HG02588 (cell line): ENCODE measurements at regions not wholly inside any gene's neighbourhood (a gene's known extent, or its start where the extent isn't known, plus 50 kb on each side); places are given as distances from the start of the nearest gene placed in this dataset.
"Not testable (repeated sequence)": the region's sequence is repeated elsewhere in the genome, so short reads cannot be mapped to it uniquely, and the experiment has no call there.

Experiments
- ATAC-seq: cut with Tn5 transposase; IDR thresholded peaks from one replicate; pipeline ENCODE4 v1.9.1; 2021; ENCODE audit warnings: mild to moderate bottlenecking, moderate library complexity; ENCODE audit not compliant: unreplicated experiment

DNA sequence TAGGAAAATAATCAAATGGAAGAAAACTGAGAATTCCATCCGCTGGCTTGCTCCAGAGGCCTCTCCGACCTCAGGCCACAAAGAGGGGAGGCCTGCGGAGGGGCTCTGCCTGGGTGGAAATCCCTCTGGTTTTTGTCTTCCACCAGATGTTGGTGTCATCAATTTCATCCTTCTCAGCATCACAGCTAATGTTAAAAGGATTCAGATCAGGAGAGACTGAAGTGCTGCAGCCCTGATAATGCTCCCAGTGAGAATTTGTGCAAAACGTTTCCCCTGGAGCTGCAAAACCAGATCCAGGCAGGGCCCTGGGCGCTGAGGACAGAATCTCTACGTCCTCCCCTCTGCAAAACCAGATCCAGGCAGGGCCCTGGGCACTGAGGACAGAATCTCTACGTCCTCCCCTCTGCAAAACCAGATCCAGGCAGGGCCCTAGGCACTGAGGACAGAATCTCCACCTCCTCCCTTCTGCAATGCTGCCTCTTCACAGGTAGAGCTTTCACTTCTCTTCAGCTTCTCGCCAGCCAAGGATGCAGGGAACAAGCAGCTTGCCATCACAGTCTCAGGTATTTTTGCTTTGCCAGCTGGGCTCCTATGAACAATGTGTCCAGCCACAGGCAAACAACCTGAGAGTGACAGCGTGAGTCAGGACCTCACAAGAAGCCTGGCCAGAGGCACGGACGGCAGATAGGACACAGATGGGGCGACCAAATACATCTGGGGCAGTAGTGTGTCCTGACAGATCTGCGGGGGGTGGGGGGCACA is 81.2 kb downstream of the TMEM18 start:
- no peak for ATAC-seq

DNA sequence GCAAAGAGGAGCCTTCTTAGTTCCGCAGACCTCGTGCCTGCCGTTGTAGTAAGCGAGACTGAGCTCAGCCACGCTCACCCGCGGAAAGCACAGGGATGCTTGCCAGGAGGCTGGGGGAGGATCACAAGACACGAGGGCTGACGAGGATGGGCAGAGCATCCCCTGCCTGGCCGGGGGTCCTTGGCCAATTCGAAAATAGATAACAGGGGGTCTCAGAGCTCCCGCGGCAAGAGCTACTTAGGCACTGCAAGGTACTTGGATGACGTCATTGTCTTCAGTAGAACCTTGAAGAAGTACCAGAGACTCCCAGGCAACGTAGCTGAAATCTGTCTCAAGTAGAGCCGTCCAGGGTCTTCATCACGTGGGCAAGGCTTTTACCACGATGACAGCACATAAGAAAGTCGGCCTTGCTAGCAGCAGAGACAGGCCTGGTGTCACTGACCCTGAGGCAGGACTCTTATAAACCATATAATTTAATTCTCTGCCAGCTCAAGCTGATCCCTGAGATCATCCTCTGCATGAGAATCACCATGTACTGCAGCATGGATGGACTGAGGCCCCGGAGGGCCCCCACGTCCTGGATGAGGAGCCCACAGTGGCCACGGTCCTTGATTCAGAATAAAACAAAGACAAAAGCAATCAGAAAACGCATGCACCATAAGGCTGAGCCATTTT is 81.9 kb downstream of the TMEM18 start:
- no peak for ATAC-seq

DNA sequence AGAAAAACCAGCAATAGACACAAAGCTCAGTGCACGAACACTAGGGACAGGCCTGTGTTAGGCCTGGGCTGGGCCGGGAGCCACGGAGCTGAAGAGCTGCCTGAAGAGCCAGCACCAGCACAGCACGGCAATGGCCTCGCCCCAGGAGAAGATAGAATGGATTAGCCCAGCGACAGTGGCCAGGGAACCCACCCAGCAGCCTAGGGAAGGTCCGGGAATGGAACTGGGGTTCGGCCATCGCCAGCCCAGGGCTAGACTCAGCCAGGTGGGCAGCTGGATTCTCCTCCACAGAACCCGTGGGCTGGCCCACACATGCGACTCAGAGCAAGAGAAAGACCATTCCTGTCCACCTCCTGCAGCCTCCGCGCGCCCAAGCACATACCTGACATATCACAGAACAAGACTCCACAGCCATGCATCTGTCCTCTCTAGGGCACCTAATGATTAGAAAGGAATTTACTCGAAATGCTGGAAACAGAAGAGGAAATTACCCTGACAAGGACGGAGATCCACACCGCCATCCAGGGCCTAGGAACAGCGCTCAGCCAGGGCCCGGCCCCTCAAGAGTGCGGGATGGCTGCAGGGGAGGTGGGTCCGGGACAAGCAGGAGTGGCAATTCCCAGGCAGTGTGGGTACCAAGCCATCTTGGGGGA is 82.8 kb downstream of the TMEM18 start:
- no peak for ATAC-seq

DNA sequence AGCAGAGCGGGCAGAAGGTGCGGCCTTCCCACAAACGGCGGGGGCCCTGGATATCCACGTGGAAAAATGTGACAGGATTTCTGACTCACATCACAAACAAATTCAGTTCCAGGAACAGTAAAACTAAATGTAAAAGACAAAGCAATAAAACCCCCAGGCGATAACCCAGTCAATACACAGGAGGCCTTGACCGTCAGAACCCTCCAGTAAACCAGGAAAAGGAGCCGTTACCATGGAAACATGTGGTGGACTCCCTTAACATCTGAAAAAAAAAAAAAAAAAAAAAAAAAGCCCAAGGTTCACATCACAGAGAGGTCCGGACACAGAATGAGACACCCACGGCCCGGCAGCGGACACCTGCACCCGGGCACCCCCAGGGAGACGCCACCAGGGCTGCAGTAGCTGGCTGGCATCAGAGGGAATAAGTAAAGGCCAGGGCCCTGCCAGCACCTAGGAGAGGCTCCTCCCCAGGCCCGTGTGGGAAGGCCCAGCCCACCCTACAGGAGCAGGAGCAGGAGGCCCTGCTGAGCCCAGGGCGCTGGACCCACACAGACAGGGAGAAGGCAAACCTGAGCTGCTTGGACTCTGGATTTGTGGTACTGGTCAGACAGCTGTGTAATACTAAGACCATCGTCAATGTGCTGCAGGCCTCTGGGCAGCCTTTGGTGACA is 83.7 kb downstream of the TMEM18 start:
- ATAC-seq = no peak

DNA sequence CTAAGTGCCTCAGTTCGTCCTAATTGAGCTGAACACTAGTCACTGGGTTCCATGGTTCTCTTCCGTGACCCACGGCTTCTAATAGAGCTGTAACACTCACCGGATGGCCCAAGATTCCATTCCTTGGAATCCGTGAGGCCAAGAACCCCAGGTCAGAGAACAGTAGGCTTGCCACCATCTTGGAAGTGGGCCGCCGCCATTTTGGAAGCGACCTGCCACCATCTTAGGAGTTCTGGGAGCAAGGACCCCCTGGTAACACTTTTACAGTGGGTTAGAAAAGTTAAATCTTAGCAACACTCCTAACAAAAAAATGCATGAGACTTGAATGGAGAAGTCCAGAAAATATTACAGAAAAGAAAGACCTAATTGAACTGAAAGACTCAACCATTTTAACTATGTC is 84.5 kb downstream of the TMEM18 start:
- ATAC-seq = no peak

DNA sequence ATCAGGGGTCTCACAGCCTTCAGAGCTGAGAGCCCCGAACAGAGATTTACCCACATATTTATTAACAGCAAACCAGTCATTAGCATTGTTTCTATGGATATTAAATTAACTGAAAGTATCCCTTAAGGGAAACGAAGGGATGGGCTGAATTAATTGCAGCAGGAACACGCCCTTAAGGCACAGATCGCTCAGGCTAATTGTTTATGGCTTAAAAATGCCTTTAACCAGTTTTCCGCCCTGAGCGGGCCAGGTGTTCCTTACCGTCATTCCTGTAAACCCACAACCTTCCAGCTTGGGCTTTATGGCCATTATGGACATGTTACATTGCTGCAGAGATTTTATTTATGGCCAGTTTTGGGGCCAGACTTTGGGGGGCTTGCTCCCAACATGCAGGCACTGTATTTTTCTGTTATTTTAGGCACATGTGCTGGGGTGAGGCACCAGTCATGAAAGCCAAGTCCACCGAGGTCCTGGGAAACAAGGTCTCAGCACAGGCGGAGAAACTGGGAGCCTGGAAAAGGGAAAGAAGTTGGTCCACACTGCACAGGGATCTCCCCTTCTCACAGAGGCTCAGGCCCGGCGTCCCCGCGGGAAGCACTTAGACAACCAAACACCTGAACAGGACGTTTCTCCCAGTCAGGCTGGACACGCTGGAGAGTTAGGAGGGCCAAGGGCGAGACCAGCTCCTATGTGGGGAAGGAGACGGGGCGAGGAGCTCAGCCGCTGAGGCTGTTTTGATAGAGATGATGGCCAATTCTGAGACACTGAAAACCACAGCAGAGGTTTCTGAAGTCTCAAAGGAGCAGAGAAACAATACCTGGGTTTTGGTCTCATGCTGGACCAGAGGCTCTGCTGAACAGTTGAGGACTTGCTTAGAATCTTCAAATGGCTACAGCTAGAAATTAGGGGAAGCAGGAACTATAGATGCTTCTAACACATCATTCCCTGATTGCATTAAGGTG is 86.7 kb downstream of the TMEM18 start:
- no peak for ATAC-seq

DNA sequence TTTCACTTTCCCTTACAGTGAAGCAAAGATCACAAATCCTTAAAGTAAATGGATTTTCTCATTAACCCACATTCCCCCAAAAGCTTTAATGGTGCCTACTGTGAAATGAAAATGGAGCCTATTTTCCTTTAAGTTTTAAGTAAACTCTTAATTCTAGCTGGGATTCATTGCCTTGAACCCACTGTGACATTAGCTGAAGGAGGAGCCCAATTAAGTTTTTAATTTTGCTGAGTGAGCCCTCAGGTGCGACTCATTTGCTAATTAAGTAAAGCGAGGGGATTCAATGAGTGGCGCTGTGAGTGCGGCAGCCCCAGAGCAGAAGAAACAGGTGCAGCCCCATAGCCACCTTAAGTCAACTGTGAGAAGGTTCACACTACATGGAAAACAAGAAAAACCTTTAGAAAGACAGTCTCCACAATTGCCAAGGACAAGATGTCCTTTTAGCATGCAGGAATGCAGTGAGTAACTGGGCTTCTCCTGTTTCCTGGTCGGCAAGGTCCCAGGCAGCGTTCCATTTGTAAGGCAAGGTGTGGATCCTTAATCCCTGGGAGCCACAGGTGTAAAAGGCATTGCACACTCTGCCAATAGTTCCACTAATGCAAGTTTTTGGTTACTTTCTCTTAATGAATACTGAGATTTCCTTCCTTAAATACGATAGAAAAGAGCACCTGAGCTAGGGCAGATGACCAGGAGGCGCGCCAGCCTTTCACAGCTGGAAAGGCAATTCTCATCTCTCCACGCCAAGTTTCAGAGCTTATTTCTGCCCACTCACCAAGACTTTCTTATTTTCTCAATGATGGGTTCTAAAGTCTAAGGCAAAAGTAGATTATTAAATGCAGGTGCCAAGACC is 87.7 kb downstream of the TMEM18 start:
- ATAC-seq = no peak

DNA sequence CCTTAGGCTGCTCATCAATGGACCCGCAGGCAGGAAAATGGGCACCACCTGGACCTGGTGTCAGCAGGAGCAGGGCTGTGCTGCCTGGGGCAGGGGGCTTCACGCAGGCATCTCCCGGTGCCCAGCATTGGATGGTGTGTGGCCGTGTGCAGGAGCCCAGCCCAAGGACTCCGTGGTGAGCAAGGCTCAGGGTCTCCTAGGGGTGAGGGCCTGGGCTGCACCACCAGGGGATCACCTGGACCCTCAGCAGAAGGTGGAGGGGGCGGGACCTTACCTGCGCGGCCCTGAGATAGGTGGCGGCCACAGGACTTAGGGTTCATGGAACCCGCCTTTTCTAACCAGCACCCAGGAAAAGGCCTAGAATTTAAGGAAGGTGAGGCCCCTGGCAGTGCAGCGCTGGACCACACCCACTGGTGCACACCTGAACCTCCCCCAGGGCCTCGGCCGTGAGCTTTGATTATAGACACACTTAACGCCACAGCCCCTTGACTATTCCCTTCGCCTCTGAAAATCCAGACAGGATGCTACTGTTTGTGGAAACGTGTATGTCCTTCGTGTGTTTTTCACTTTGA is 89.0 kb downstream of the TMEM18 start:
- no peak for ATAC-seq

DNA sequence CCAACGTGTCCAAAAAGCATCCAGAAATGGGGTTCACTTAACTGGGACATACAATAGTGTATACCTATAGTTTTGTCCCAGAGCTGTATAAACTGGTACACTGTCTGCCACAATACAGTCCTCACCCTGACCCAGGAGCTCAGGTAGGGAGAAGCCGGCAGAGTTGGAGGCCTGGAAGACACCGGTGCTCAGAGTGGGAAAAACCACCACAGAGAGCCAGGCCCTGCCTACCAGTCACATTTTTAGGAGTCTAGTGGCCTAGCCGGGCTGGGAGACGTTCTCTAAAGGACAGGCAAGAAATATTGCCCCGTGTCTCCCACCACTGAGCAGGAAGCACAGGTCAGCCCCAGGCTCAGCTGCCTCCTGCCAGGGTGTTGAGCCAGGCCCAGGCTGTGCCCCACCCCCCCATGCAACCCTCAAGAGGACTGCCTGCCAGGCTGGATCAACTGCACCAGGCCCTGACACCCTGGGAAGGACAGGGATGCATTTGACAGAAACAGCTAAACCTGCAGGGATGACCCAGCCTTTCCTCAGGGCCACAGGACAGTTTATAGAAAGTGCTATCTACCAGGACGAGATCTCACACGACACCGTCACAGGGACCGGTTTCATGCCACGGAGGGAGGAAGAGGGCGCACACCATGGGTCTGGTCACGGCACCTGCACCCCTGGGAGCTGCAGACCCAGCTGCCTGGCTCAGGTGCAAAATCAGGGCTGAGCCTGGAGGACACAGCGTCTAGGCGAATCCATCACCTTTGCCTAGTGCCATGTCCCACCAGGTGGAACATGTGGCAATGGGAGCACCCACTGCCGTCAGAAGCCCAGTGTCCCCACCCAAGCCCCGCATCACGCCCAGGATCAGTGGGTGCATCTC is 89.9 kb downstream of the TMEM18 start:
- no peak for ATAC-seq

DNA sequence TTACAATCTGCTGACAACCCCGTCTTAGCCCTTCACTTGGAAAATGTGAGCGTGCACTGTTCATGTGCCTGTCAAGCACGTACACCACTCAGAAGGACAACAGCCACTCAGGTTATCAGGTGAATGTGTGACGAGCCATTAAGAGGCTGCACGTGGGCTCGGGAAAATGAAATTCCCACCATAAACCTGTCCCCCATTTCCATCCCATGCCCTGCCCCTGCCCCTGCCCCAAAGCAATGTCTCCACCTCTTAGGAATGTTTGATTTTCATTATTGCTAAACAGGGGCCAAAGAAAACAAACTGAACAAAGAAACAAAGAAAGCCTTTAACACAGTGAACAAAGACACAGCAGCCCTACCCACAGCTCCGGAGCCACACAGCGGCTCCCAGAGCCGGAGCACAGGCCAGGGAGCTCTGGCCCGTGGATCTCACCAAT is 90.5 kb downstream of the TMEM18 start:
- no peak for ATAC-seq

DNA sequence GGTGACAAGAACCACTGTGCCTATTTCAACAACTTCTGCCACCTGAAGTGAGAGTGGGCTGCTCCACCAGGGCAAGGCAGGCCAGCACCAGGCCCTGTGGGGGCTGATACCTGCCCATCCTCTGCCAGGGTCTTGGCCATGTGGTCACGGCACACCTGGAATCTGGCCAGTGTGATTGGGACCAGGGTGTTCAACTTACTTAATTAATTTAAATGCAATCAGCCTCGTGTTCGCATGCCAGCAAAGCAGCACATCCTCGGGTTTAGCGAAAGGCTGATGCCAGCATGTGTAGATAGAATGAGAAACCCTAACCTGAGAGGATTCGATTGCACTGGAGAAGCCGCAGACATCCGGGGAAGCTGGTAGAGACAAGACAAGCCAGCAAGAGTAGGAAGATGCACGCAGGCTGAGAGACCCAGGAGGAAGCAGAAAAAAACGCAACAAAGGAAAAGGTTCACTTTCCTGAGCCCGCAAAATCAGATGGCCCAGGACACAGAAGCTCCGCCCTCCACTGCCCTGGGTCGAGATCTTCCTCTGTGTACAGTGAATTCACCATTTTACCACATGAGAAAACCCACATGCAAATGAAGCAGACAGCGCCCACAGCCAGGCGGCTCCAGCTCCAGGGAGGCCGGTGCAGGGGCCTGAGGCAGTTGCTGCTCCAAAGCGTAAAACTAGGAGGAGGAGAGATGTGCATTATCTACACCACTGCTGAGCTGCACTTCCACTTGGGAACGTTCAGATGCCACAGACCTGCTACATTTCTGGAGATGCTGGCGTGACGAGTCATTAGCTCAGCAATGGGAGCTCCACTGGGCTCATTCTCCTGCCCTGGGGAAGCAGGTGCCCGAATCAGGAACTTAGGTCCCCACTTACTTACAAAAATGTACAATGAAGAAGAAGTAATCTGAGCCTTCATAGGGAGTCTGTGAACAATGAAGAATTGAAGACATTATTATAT is 92.1 kb downstream of the TMEM18 start:
- ATAC-seq = peak; percentile 94

DNA sequence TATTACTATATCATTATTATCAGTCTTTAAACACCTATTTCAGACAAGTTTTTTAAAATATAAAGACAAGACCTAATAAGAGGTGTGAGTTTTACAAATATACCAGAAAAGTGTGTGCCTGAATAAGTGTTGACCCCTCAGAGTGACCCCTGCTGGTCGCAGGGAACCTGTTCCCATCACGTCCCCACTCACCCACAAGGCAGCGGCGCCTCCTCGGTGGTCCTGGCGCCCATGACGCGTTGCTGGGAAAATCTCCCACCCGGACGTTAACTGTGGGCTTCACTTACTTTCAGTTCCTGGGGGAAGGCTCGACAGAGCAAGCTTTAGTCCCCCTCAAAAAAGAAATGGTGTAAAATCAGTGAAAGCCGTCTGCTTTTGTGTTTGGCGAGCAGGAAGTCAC is 93.5 kb downstream of the TMEM18 start:
- ATAC-seq = no peak

DNA sequence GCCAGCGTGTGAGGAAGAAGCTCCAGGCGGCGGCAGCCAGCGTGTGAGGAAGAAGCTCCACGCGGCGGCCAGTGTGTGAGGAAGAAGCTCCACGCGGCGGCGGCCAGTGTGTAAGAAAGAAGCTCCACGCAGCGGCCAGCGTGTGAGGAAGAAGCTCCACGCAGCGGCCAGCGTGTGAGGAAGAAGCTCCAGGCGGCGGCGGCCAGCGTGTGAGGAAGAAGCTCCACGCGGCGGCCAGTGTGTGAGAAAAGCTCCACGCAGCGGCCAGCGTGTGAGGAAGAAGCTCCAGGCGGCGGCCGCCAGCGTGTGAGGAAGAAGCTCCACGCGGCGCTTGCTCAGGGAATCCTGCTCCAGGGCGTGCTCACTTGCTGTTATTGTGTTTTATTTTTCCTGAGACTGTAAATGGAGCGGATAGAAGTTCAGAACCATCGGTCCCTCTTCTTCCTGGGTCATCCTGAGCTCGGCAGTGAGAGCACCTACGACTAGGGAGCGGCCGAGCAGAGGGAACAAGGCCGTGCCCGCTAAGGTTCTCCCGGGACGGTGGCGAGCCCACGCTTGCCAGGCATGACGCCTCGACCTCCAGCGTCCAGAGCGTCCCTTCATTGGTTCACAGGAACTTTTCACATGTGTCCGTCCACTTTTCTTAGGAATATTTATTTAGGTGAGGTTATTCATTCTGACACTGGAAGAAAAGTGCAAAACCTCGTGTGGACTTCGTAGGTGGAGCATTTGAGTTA is 94.2 kb downstream of the TMEM18 start:
- ATAC-seq = no peak

DNA sequence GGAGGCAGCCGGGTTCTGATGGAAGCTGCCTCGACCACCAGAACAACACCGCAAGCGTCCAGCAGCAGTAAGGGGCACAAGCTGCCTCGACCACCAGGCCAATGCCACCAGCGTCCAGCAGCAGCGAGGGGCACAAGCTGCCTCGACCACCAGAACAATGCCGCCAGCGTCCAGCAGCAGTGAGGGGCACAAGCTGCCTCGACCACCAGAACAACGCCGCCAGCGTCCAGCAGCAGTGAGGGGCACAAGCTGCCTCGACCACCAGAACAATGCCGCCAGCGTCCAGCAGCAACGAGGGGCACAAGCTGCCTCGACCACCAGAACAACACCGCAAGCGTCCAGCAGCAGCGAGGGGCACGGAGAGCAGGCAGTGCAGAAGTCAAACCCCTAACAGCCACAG is 94.9 kb downstream of the TMEM18 start:
- not testable (repeated sequence) for ATAC-seq

DNA sequence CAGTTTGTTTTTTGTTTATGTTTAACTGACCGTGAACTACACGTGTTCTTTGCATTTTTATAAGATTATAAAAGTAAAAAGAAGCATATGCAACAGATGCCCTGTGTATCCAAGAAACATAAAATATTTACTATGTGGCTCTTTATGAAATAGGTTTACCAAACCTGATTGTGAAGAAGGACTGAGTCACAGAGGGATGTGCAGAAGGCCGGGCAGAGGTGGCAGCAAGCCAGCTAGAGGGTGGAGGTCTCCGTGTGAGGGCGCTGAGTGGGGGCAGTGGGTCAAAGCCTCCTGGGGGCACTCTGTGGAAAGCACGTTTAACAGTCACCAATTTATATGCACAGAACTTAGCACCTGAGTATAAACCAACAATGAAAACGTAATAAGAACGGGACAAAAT is 97.2 kb downstream of the TMEM18 start:
- no peak for ATAC-seq

DNA sequence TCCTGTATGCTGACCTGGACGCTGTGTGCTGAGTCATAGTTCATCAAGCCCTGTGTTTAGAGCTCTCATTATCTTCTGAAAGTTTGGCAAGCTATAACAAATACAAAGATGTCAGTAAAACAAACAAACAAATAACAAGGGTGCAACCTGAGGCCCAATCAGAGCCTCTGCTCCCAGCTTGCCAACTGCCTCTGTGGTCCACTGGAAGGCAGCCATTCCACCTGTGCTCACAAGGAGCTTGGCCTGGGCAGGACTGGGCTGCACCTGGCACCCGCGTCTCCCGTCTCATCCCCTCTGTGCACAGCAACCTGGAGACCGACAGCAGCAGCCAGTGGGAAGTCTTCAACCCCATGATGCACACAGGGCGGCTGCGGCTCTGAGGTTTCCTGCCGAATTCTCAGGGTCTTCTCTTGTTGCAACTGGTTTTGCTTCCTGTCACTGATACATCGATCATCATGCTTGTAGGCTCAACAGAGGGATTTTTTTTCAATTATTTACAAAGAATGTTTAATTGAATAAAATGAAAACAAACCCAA is 97.8 kb downstream of the TMEM18 start:
- ATAC-seq = no peak
